Vagina (tissue), 2 donors: ENCODE measurements at regions not wholly inside any gene's neighbourhood (a gene's known extent, or its start where the extent isn't known, plus 50 kb on each side); places are given as distances from the start of the nearest gene placed in this dataset.

Source experiments
- POLR2A ChIP-seq, 2 donors: fragments of 450-650 bp; IDR thresholded peaks; one replicate each; pipeline ENCODE4 v1.6.1; 2017; ENCODE audit warnings: antibody characterized with exemption in 2 of 2, mild to moderate bottlenecking in 2 of 2, moderate library complexity in 2 of 2
- POLR2AphosphoS5 ChIP-seq, 2 donors: sonication (generic); formaldehyde crosslinking; IDR thresholded peaks; one replicate each; pipeline ENCODE4 v1.9.0; 2017; ENCODE audit warnings: antibody characterized with exemption in 2 of 2, mild to moderate bottlenecking in 2 of 2, low read depth in 1 of 2; ENCODE audit not compliant: insufficient read depth in 1 of 2
- TF ChIP-seq, protein P1 (sequence below), 3 experiments: fragments of 450-650 bp in 2 of 3; fragments of 200-600 bp in 1 of 3; sonication (generic) in 1 of 3; IDR thresholded peaks; one replicate each; pipeline ENCODE4 v1.5.1; 2017 to 2019; ENCODE audit warnings: antibody characterized with exemption in 3 of 3, mild to moderate bottlenecking in 2 of 3, moderate library complexity in 2 of 3

DNA sequence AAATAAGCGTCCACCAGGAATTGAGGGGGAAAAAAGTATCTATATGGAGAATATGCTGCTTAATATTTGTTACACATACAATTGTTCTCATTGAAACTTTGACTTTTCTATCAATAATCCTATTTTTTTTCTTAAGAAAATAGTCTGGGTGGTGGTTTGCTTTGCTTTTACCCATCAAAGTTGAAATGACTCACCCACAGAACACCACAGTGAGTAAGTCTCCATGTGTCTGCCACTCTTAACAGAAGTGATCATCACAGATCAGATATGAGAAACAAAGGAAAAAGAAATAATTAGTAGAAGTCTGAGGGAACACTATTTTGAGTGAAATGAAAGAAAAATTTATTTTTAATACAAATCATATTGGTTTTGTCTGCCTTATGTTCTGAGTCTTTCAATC is 742.8 kb downstream of the CDH9 start:
- TF ChIP-seq POLR2A (IDR thresholded peaks at IDR 0.05) (no peak), POLR2AphosphoS5 (IDR thresholded peaks at IDR 0.05; ENCODE audit: insufficient read depth in 1 of 2, low read depth in 1 of 2) (no peak)
- TF ChIP-seq, protein P1, sequence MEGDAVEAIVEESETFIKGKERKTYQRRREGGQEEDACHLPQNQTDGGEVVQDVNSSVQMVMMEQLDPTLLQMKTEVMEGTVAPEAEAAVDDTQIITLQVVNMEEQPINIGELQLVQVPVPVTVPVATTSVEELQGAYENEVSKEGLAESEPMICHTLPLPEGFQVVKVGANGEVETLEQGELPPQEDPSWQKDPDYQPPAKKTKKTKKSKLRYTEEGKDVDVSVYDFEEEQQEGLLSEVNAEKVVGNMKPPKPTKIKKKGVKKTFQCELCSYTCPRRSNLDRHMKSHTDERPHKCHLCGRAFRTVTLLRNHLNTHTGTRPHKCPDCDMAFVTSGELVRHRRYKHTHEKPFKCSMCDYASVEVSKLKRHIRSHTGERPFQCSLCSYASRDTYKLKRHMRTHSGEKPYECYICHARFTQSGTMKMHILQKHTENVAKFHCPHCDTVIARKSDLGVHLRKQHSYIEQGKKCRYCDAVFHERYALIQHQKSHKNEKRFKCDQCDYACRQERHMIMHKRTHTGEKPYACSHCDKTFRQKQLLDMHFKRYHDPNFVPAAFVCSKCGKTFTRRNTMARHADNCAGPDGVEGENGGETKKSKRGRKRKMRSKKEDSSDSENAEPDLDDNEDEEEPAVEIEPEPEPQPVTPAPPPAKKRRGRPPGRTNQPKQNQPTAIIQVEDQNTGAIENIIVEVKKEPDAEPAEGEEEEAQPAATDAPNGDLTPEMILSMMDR (IDR thresholded peaks at IDR 0.05) = no peak
